Lung (tissue), 11 donors: ENCODE measurements at regions not wholly inside any gene's neighbourhood (a gene's known extent, or its start where the extent isn't known, plus 50 kb on each side); places are given as distances from the start of the nearest gene placed in this dataset.

Source experiments
- ATAC-seq: fragments of 200-7000 bp; cut with Tn5 transposase; one replicate; pipeline ENCODE4 v1.9.1; 2020; ENCODE audit warnings: moderate number of reproducible peaks; ENCODE audit not compliant: insufficient read depth, low FRiP score
- DNase-seq, 3 donors: peaks; one replicate each; pipeline ENCODE4 v3.0.0-alpha.2; 2013 to 2017
- H3K27ac ChIP-seq, 2 donors: one replicate each; pipeline ENCODE4 v1.5.1; 2013; ENCODE audit warnings: mild to moderate bottlenecking in 2 of 2, moderate library complexity in 2 of 2, control low read depth in 1 of 2, inconsistent platforms in 1 of 2, low read depth in 1 of 2, low read length in 1 of 2
- H3K27me3 ChIP-seq, 3 donors: one replicate each; pipeline ENCODE4 v1.5.1; 2013; ENCODE audit warnings: low read length in 2 of 3; ENCODE audit not compliant: control insufficient read depth in 3 of 3, insufficient read depth in 3 of 3
- H3K36me3 ChIP-seq, 4 donors: one replicate each; pipeline ENCODE4 v1.5.1; 2013; ENCODE audit warnings: low read length in 4 of 4, mild to moderate bottlenecking in 1 of 4, moderate library complexity in 1 of 4; ENCODE audit not compliant: control insufficient read depth in 4 of 4, insufficient read depth in 4 of 4
- H3K4me1 ChIP-seq, 5 donors: one replicate each; pipeline ENCODE4 v1.5.1; 2013; ENCODE audit warnings: low read length in 5 of 5, mild to moderate bottlenecking in 2 of 5, moderate library complexity in 1 of 5; ENCODE audit not compliant: control insufficient read depth in 5 of 5, insufficient read depth in 5 of 5
- H3K4me3 ChIP-seq: one replicate; pipeline ENCODE4 v1.5.1; 2013; ENCODE audit warnings: mild to moderate bottlenecking, control low read depth, moderate library complexity
- H3K9ac ChIP-seq, 2 donors: one replicate each; pipeline ENCODE4 v1.5.1; 2013; ENCODE audit warnings: low read length in 2 of 2, control low read depth in 1 of 2; ENCODE audit not compliant: insufficient read depth in 1 of 2
- H3K9me3 ChIP-seq, 4 donors: one replicate each; pipeline ENCODE4 v1.5.1; 2013; ENCODE audit warnings: low read length in 3 of 4, mild to moderate bottlenecking in 1 of 4, moderate library complexity in 1 of 4; ENCODE audit not compliant: control insufficient read depth in 4 of 4, insufficient read depth in 3 of 4
- WGBS, 2 donors: extraction: QIAGEN DNeasy Blood & Tissue Kit; methylation state at CpG; one replicate each; pipeline ENCODE4 v1.1.7; 2013; 5-methylcytosine and 5-hydroxymethylcytosine counted together
- TF ChIP-seq, protein P1 (sequence below): IDR thresholded peaks from 2 replicates; pipeline ENCODE4 v1.5.1; 2012; ENCODE audit warnings: mild to moderate bottlenecking; ENCODE audit errors: control extremely low read depth, extremely low read depth
- donor health status: control.
- donor health status: control.
- donor health status: Bipolar disorder and iron deficiency.
- donor health status: healthy.
- donor health status: DM: yes; HTN: yes; CAD: no.

- DNase-seq (no peak), ATAC-seq (no peak)
- WGBS, 2 donors: 83 to 85% methylated on average over 4 of the region's 4 CpGs
- Histone ChIP-seq H3K9me3 (peaks cover 0 to 2% (median 0%) of the 10 kb centered on the region in 4 donors), H3K36me3 (no peaks in the 10 kb centered on the region), H3K27ac (no peak overlapping the region), H3K4me3 (no peak overlapping the region), H3K27me3 (no peaks in the 10 kb centered on the region), H3K9ac (no peak overlapping the region), H3K4me1 (no peaks in the 10 kb centered on the region)
- TF ChIP-seq, protein P1, sequence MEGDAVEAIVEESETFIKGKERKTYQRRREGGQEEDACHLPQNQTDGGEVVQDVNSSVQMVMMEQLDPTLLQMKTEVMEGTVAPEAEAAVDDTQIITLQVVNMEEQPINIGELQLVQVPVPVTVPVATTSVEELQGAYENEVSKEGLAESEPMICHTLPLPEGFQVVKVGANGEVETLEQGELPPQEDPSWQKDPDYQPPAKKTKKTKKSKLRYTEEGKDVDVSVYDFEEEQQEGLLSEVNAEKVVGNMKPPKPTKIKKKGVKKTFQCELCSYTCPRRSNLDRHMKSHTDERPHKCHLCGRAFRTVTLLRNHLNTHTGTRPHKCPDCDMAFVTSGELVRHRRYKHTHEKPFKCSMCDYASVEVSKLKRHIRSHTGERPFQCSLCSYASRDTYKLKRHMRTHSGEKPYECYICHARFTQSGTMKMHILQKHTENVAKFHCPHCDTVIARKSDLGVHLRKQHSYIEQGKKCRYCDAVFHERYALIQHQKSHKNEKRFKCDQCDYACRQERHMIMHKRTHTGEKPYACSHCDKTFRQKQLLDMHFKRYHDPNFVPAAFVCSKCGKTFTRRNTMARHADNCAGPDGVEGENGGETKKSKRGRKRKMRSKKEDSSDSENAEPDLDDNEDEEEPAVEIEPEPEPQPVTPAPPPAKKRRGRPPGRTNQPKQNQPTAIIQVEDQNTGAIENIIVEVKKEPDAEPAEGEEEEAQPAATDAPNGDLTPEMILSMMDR: no peak
Observed at GRCh38 chr13:78758549-78758948, 99.6 kb upstream of the OBI1 start.

GRCh38 chr13:78753435-78753834 is 94.5 kb upstream of the OBI1 start:
- 48 to 61% methylated on average over 1 of the region's 1 CpG for WGBS, 2 donors
- H3K9me3 ChIP-seq: peaks cover 0 to 2% (median 0%) of the 10 kb centered on the region in 4 donors
- no peaks in the 10 kb centered on the region for H3K4me1 ChIP-seq
- ATAC-seq (no peak), DNase-seq (no peak)
- no peak overlapping the region for H3K9ac ChIP-seq
- no peaks in the 10 kb centered on the region for H3K36me3 ChIP-seq
- no peak overlapping the region for H3K27ac ChIP-seq
- no peak overlapping the region for H3K4me3 ChIP-seq
- no peaks in the 10 kb centered on the region for H3K27me3 ChIP-seq
- TF ChIP-seq, protein P1: no peak

DNA sequence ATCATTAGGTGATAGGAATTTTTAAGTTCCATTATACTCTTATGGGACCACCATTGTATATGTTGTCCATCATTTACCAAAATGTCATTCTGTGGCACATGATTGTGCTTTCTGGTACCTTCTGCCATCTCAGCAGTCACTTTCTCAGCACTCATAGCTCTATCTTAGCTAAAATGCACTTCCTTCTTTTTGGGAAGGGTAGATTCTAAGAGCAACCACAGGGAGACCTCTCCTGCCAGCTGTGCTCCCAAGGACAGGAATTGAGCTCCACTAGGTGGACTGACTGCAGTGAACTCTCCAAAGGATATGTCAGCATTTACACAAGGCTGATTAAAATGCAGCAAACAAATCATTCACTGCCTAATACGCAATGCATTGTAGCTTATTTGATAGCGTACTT is 91.8 kb upstream of the OBI1 start:
- Histone ChIP-seq H3K9me3 (no peaks in the 10 kb centered on the region), H3K27me3 (no peaks in the 10 kb centered on the region), H3K9ac (no peak overlapping the region), H3K36me3 (no peaks in the 10 kb centered on the region), H3K4me3 (no peak overlapping the region), H3K27ac (no peak overlapping the region), H3K4me1 (no peaks in the 10 kb centered on the region)
- ATAC-seq (no peak), DNase-seq (no peak)
- 91 to 94% methylated on average over 2 of the region's 2 CpGs for WGBS, 2 donors
- TF ChIP-seq, protein P1: no peak

- 71 to 77% methylated on average over 3 of the region's 3 CpGs for WGBS, 2 donors
- ATAC-seq (no peak), DNase-seq (no peak)
- Histone ChIP-seq H3K36me3 (no peaks in the 10 kb centered on the region), H3K9ac (no peak overlapping the region), H3K9me3 (no peaks in the 10 kb centered on the region), H3K4me1 (no peaks in the 10 kb centered on the region), H3K27ac (no peak overlapping the region), H3K27me3 (no peaks in the 10 kb centered on the region), H3K4me3 (no peak overlapping the region)
- TF ChIP-seq, protein P1: no peak
Observed at GRCh38 chr13:78743973-78744372, 85.0 kb upstream of the OBI1 start.
